H9 (cell line): ENCODE measurements at regions not wholly inside any gene's neighbourhood (a gene's known extent, or its start where the extent isn't known, plus 50 kb on each side); places are given as distances from the start of the nearest gene placed in this dataset.

Source experiments
- DNase-seq: peaks from one replicate; pipeline ENCODE4 v3.0.0-alpha.2; 2017
- H2AFZ ChIP-seq: one replicate; pipeline ENCODE4 v1.6.1; 2013; ENCODE audit warnings: mild to moderate bottlenecking, low read length, control low read depth, moderate library complexity
- H2AK5ac ChIP-seq: 2 replicates; pipeline ENCODE4 v1.6.1; 2013; ENCODE audit warnings: low read length, control low read depth, mixed read lengths; ENCODE audit not compliant: insufficient read length
- H2BK120ac ChIP-seq: one replicate; pipeline ENCODE4 v1.6.1; 2013; ENCODE audit warnings: low read depth, mild to moderate bottlenecking, low read length, control low read depth, inconsistent platforms; ENCODE audit not compliant: poor library complexity, severe bottlenecking
- H2BK12ac ChIP-seq: 2 replicates; pipeline ENCODE4 v1.6.1; 2013; ENCODE audit warnings: low read length, control low read depth, mixed read lengths, low read depth; ENCODE audit not compliant: insufficient read length
- H2BK15ac ChIP-seq: 2 replicates; pipeline ENCODE4 v1.6.1; 2013; ENCODE audit warnings: low read depth, low read length, control low read depth
- H2BK20ac ChIP-seq: one replicate; pipeline ENCODE4 v1.6.1; 2013; ENCODE audit warnings: low read depth, mild to moderate bottlenecking, low read length, control low read depth, inconsistent platforms; ENCODE audit not compliant: poor library complexity, severe bottlenecking
- H2BK5ac ChIP-seq: 2 replicates; pipeline ENCODE4 v1.6.1; 2013; ENCODE audit warnings: low read length, control low read depth, mixed read lengths; ENCODE audit not compliant: insufficient read length
- H3K14ac ChIP-seq: 2 replicates; pipeline ENCODE4 v1.6.1; 2013; ENCODE audit warnings: low read length, control low read depth; ENCODE audit not compliant: insufficient read depth
- H3K18ac ChIP-seq: 2 replicates; pipeline ENCODE4 v1.6.1; 2013; ENCODE audit warnings: low read depth, mild to moderate bottlenecking, mixed read lengths, low read length, control low read depth; ENCODE audit not compliant: insufficient read length
- H3K23ac ChIP-seq: 2 replicates; pipeline ENCODE4 v1.6.1; 2013; ENCODE audit warnings: low read length, control low read depth, mixed read lengths, low read depth; ENCODE audit not compliant: insufficient read length
- H3K23me2 ChIP-seq: 2 replicates; pipeline ENCODE4 v1.6.1; 2013; ENCODE audit warnings: low read depth, mild to moderate bottlenecking, mixed read lengths, low read length, control low read depth; ENCODE audit not compliant: insufficient read length, poor library complexity, severe bottlenecking
- H3K27ac ChIP-seq: 2 replicates; pipeline ENCODE4 v1.5.1; 2013; ENCODE audit warnings: low read length, control low read depth, mixed read lengths, low read depth; ENCODE audit not compliant: insufficient read length
- H3K27me3 ChIP-seq: 2 replicates; pipeline ENCODE4 v1.6.1; 2013; ENCODE audit warnings: low read length, control low read depth, inconsistent platforms; ENCODE audit not compliant: insufficient read depth
- H3K4ac ChIP-seq: 2 replicates; pipeline ENCODE4 v1.6.1; 2013; ENCODE audit warnings: low read depth, mild to moderate bottlenecking, control low read depth, inconsistent platforms, low read length, moderate library complexity
- H3K4me1 ChIP-seq: 2 replicates; pipeline ENCODE4 v1.6.1; 2013; ENCODE audit warnings: low read length, control low read depth, inconsistent platforms; ENCODE audit not compliant: insufficient read depth
- H3K4me2 ChIP-seq: 2 replicates; pipeline ENCODE4 v1.6.1; 2013; ENCODE audit warnings: low read length, control low read depth, mixed read lengths; ENCODE audit not compliant: insufficient read length, insufficient read depth
- H3K56ac ChIP-seq: 2 replicates; pipeline ENCODE4 v1.6.1; 2013; ENCODE audit warnings: low read depth, mild to moderate bottlenecking, mixed read lengths, low read length, control low read depth; ENCODE audit not compliant: insufficient read length
- H3K79me1 ChIP-seq: 2 replicates; pipeline ENCODE4 v1.6.1; 2013; ENCODE audit warnings: low read depth, mild to moderate bottlenecking, moderate library complexity, low read length, control low read depth, inconsistent platforms; ENCODE audit not compliant: insufficient read depth, poor library complexity, severe bottlenecking
- H3K79me2 ChIP-seq: 2 replicates; pipeline ENCODE4 v1.6.1; 2013; ENCODE audit warnings: low read length, control low read depth, inconsistent platforms; ENCODE audit not compliant: insufficient read depth
- H3K9ac ChIP-seq: 2 replicates; pipeline ENCODE4 v1.6.1; 2013; ENCODE audit warnings: low read length, control low read depth, mixed read lengths; ENCODE audit not compliant: insufficient read length; ENCODE audit errors: extremely low read depth
- H3K9me3 ChIP-seq: one replicate; pipeline ENCODE4 v1.6.1; 2013; ENCODE audit warnings: low read depth, low read length, inconsistent platforms; ENCODE audit not compliant: control insufficient read depth
- H3T11ph ChIP-seq: one replicate; pipeline ENCODE4 v1.6.1; 2013; ENCODE audit warnings: mild to moderate bottlenecking, low read length, control low read depth, inconsistent platforms
- H4K20me1 ChIP-seq: one replicate; pipeline ENCODE4 v1.6.1; 2013; ENCODE audit not compliant: control insufficient read depth, insufficient read length, insufficient read depth
- H4K5ac ChIP-seq: 2 replicates; pipeline ENCODE4 v1.6.1; 2013; ENCODE audit warnings: low read depth, mild to moderate bottlenecking, mixed read lengths, low read length, control low read depth; ENCODE audit not compliant: insufficient read length
- H4K8ac ChIP-seq: replicated peaks from 2 replicates; pipeline ENCODE4 v1.6.1; 2013; ENCODE audit warnings: low read length, control low read depth, mixed read lengths, low read depth; ENCODE audit not compliant: insufficient read length
- H4K91ac ChIP-seq: 2 replicates; pipeline ENCODE4 v1.6.1; 2013; ENCODE audit warnings: low read depth, mild to moderate bottlenecking, moderate library complexity, mixed read lengths, low read length, control low read depth; ENCODE audit not compliant: insufficient read length
- H3K27ac Mint-ChIP-seq, 3 experiments: 2 replicates in 2 of 3; 3 replicates in 1 of 3; pipeline ENCODE4 v1.8.0; 2020 to 2021; ENCODE audit warnings: mixed read lengths in 3 of 3, mild to moderate bottlenecking in 1 of 3, moderate library complexity in 1 of 3
- H3K27me3 Mint-ChIP-seq: 2 replicates; pipeline ENCODE4 v1.8.0; 2021; ENCODE audit warnings: low read depth, mild to moderate bottlenecking, moderate library complexity, mixed read lengths
- H3K36me3 Mint-ChIP-seq, 3 experiments: 2 replicates in 2 of 3; 3 replicates in 1 of 3; pipeline ENCODE4 v1.8.0; 2020 to 2021; ENCODE audit warnings: low read depth in 3 of 3, mixed read lengths in 3 of 3; ENCODE audit not compliant: insufficient read depth in 1 of 3
- H3K4me1 Mint-ChIP-seq, 2 experiments: 2 replicates each; pipeline ENCODE4 v1.8.0; 2020; ENCODE audit warnings: mixed read lengths in 2 of 2
- H3K4me3 Mint-ChIP-seq, 2 experiments: 2 replicates in 1 of 2; 3 replicates in 1 of 2; pipeline ENCODE4 v1.8.0; 2020 to 2021; ENCODE audit warnings: mild to moderate bottlenecking in 2 of 2, mixed read lengths in 2 of 2, moderate library complexity in 1 of 2
- H3K9me3 Mint-ChIP-seq, 2 experiments: 2 replicates in 1 of 2; 3 replicates in 1 of 2; pipeline ENCODE4 v1.8.0; 2020; ENCODE audit warnings: mild to moderate bottlenecking in 2 of 2, mixed read lengths in 2 of 2, moderate library complexity in 1 of 2
- WGBS: extraction: QIAGEN DNeasy Blood & Tissue Kit; methylation state at CpG from one replicate; pipeline ENCODE4 v1.1.7; 2013; ENCODE audit warnings: missing lambda C conversion rate, low lambda C conversion rate, mixed read lengths; ENCODE audit not compliant: insufficient read length; ENCODE audit errors: extremely low coverage; 5-methylcytosine and 5-hydroxymethylcytosine counted together
- TF ChIP-seq, protein P1 (sequence below): fragments of 200-600 bp; sonication (generic); conservative IDR thresholded peaks from 3 replicates; pipeline ENCODE4 v1.8.0; 2021; ENCODE audit warnings: antibody characterized with exemption, mild to moderate bottlenecking

DNA sequence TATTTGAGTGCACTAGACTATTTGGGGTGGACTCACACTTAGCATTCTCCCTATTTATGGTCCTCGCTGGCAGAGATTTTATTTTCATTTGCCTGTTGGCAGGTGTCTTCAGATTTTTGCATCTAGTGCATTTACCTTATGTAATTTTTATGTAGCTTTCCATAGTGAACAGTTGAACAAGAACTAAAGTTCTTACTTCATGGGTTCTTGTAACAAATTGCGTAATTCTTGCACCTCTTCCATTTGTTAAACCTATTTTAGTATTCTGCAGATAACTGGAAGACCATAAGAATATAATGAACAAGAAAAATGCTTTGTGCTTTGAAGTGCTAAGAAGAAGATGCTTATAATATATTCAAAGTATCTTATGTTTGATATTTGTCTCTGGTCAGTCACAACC, 252.8 kb upstream of the MMS22L start:
- no peak overlapping the region for H2AFZ ChIP-seq
- H3K18ac ChIP-seq, result no peak overlapping the region
- no peaks in the 10 kb centered on the region for H3K36me3 Mint-ChIP-seq
- H2BK20ac ChIP-seq, result no peak overlapping the region
- no peak overlapping the region for H2AK5ac ChIP-seq
- H4K20me1 ChIP-seq, result no peaks in the 10 kb centered on the region
- H3K79me1 ChIP-seq, result no peaks in the 10 kb centered on the region
- H2BK120ac ChIP-seq, result no peak overlapping the region
- H3K23ac ChIP-seq, result no peak overlapping the region
- H3K9ac ChIP-seq, result no peak overlapping the region
- no peak overlapping the region for H3K27ac Mint-ChIP-seq
- no peak overlapping the region for H4K91ac ChIP-seq
- no CpG with 5 or more reads among the region's 2 CpGs for WGBS
- H3K4ac ChIP-seq, result no peak overlapping the region
- no peak overlapping the region for H2BK12ac ChIP-seq
- no peaks in the 10 kb centered on the region for H3K27me3 ChIP-seq
- H2BK15ac ChIP-seq, result no peak overlapping the region
- no peak overlapping the region for H3K27ac ChIP-seq
- no peaks in the 10 kb centered on the region for H3K9me3 ChIP-seq
- no peaks in the 10 kb centered on the region for H3K23me2 ChIP-seq
- no peaks in the 10 kb centered on the region for H3K79me2 ChIP-seq
- TF ChIP-seq, protein P1, sequence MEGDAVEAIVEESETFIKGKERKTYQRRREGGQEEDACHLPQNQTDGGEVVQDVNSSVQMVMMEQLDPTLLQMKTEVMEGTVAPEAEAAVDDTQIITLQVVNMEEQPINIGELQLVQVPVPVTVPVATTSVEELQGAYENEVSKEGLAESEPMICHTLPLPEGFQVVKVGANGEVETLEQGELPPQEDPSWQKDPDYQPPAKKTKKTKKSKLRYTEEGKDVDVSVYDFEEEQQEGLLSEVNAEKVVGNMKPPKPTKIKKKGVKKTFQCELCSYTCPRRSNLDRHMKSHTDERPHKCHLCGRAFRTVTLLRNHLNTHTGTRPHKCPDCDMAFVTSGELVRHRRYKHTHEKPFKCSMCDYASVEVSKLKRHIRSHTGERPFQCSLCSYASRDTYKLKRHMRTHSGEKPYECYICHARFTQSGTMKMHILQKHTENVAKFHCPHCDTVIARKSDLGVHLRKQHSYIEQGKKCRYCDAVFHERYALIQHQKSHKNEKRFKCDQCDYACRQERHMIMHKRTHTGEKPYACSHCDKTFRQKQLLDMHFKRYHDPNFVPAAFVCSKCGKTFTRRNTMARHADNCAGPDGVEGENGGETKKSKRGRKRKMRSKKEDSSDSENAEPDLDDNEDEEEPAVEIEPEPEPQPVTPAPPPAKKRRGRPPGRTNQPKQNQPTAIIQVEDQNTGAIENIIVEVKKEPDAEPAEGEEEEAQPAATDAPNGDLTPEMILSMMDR, result no peak
- H4K5ac ChIP-seq, result no peak overlapping the region
- H3K56ac ChIP-seq, result no peak overlapping the region
- no peak overlapping the region for H3T11ph ChIP-seq
- H3K4me1 ChIP-seq, result no peaks in the 10 kb centered on the region
- no peak overlapping the region for H3K4me2 ChIP-seq
- no peak overlapping the region for H2BK5ac ChIP-seq
- H3K27me3 Mint-ChIP-seq, result no peaks in the 10 kb centered on the region
- DNase-seq, result no peak
- no peak overlapping the region for H3K14ac ChIP-seq
- no peak overlapping the region for H4K8ac ChIP-seq
- H3K4me3 Mint-ChIP-seq, result no peak overlapping the region
- H3K9me3 Mint-ChIP-seq, result no peaks in the 10 kb centered on the region
- no peaks in the 10 kb centered on the region for H3K4me1 Mint-ChIP-seq
